ENCODE measurements at regions not wholly inside any gene's neighbourhood (a gene's known extent, or its start where the extent isn't known, plus 50 kb on each side); places are given as distances from the start of the nearest gene placed in this dataset.

- Histone ChIP-seq H3K4me3 (ENCODE audit: low read length) (no peak overlapping the region), H3K9me3 (replicated peaks; ENCODE audit: insufficient read depth, low read length) (no peaks in the 10 kb centered on the region), H3K27ac (ENCODE audit: low read length) (no peak overlapping the region), H3K4me2 (ENCODE audit: low read depth, low read length) (no peak overlapping the region), H3K4me1 (ENCODE audit: low read length) (no peaks in the 10 kb centered on the region), H2AFZ (ENCODE audit: low read length) (no peak overlapping the region), H3K9ac (ENCODE audit: low read length) (no peak overlapping the region), H3F3A (ENCODE audit: insufficient read depth, low read length) (no peaks in the 10 kb centered on the region), H4K20me1 (ENCODE audit: insufficient read depth, low read length) (no peaks in the 10 kb centered on the region), H3K79me2 (ENCODE audit: low read length) (no peaks in the 10 kb centered on the region), H3K36me3 (replicated peaks; ENCODE audit: insufficient read depth, low read length) (no peaks in the 10 kb centered on the region), H3K9me2 (replicated peaks; ENCODE audit: insufficient read depth, low read length) (no peaks in the 10 kb centered on the region), H3K27me3 (replicated peaks; ENCODE audit: insufficient read depth, low read length) (no peaks in the 10 kb centered on the region)
- DNase-seq, result no peak
- TF ChIP-seq, protein P1, sequence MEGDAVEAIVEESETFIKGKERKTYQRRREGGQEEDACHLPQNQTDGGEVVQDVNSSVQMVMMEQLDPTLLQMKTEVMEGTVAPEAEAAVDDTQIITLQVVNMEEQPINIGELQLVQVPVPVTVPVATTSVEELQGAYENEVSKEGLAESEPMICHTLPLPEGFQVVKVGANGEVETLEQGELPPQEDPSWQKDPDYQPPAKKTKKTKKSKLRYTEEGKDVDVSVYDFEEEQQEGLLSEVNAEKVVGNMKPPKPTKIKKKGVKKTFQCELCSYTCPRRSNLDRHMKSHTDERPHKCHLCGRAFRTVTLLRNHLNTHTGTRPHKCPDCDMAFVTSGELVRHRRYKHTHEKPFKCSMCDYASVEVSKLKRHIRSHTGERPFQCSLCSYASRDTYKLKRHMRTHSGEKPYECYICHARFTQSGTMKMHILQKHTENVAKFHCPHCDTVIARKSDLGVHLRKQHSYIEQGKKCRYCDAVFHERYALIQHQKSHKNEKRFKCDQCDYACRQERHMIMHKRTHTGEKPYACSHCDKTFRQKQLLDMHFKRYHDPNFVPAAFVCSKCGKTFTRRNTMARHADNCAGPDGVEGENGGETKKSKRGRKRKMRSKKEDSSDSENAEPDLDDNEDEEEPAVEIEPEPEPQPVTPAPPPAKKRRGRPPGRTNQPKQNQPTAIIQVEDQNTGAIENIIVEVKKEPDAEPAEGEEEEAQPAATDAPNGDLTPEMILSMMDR (IDR thresholded peaks at IDR 0.05; ENCODE audit: low read length), result no peak
- no peak for TF ChIP-seq EZH2 (optimal IDR thresholded peaks at IDR 0.05; ENCODE audit: low read depth, low read length)
- TF ChIP-seq EZH2phosphoT487 (IDR thresholded peaks at IDR 0.05; ENCODE audit: low read length), result no peak
Observed at GRCh38 chr4:13942977-13943376, 315.5 kb upstream of the BOD1L1 start.

GRCh38 chr4:13944095-13944511 lies 316.6 kb upstream of the BOD1L1 start:
- DNase-seq, result no peak
- Histone ChIP-seq H4K20me1 (ENCODE audit: insufficient read depth, low read length) (no peaks in the 10 kb centered on the region), H3K36me3 (replicated peaks; ENCODE audit: insufficient read depth, low read length) (no peaks in the 10 kb centered on the region), H3F3A (ENCODE audit: insufficient read depth, low read length) (no peaks in the 10 kb centered on the region), H3K9ac (ENCODE audit: low read length) (no peak overlapping the region), H3K4me2 (ENCODE audit: low read depth, low read length) (no peak overlapping the region), H2AFZ (ENCODE audit: low read length) (no peak overlapping the region), H3K79me2 (ENCODE audit: low read length) (no peaks in the 10 kb centered on the region), H3K27ac (ENCODE audit: low read length) (no peak overlapping the region), H3K4me1 (ENCODE audit: low read length) (no peaks in the 10 kb centered on the region), H3K9me3 (replicated peaks; ENCODE audit: insufficient read depth, low read length) (no peaks in the 10 kb centered on the region), H3K27me3 (replicated peaks; ENCODE audit: insufficient read depth, low read length) (no peaks in the 10 kb centered on the region), H3K9me2 (replicated peaks; ENCODE audit: insufficient read depth, low read length) (no peaks in the 10 kb centered on the region), H3K4me3 (ENCODE audit: low read length) (no peak overlapping the region)
- TF ChIP-seq EZH2 (optimal IDR thresholded peaks at IDR 0.05; ENCODE audit: low read depth, low read length), result no peak
- TF ChIP-seq EZH2phosphoT487 (IDR thresholded peaks at IDR 0.05; ENCODE audit: low read length), result no peak
- TF ChIP-seq, protein P1 (IDR thresholded peaks at IDR 0.05; ENCODE audit: low read length), result no peak

DNA sequence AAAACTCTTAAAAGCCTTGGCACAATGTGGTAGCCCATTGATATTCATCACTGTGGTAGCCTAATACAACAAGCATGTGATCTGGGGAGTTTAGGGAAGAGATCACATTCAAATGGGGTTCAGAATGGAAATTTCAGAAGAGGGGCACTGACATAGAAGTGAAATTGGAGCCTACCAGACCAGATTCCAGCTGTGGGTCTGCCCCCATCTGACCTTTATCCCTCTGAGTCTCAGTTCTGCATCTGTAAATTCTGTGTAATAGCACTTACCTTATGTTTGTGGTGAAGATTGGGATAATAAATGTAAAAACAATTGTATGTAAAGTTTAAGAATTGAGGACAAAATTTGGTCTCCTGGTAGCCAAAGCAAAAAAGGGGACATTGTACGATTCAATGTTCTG lies 320.4 kb upstream of the BOD1L1 start:
- Histone ChIP-seq H3K9me3 (replicated peaks; ENCODE audit: insufficient read depth, low read length) (no peaks in the 10 kb centered on the region), H3K4me2 (ENCODE audit: low read depth, low read length) (no peak overlapping the region), H3K27me3 (replicated peaks; ENCODE audit: insufficient read depth, low read length) (no peaks in the 10 kb centered on the region), H3K4me1 (ENCODE audit: low read length) (no peaks in the 10 kb centered on the region), H4K20me1 (ENCODE audit: insufficient read depth, low read length) (no peaks in the 10 kb centered on the region), H3K36me3 (replicated peaks; ENCODE audit: insufficient read depth, low read length) (no peaks in the 10 kb centered on the region), H3K27ac (ENCODE audit: low read length) (no peak overlapping the region), H3F3A (ENCODE audit: insufficient read depth, low read length) (no peaks in the 10 kb centered on the region), H3K9me2 (replicated peaks; ENCODE audit: insufficient read depth, low read length) (no peaks in the 10 kb centered on the region), H3K9ac (ENCODE audit: low read length) (no peak overlapping the region), H3K79me2 (ENCODE audit: low read length) (no peaks in the 10 kb centered on the region), H3K4me3 (ENCODE audit: low read length) (no peak overlapping the region), H2AFZ (ENCODE audit: low read length) (no peak overlapping the region)
- DNase-seq, result no peak
- no peak for TF ChIP-seq EZH2phosphoT487 (IDR thresholded peaks at IDR 0.05; ENCODE audit: low read length)
- TF ChIP-seq, protein P1 (IDR thresholded peaks at IDR 0.05; ENCODE audit: low read length), result no peak
- TF ChIP-seq EZH2 (optimal IDR thresholded peaks at IDR 0.05; ENCODE audit: low read depth, low read length), result no peak

All from MM.1S (cell line).